Muscle of leg (tissue), 3 donors: ENCODE measurements at regions not wholly inside any gene's neighbourhood (a gene's known extent, or its start where the extent isn't known, plus 50 kb on each side); places are given as distances from the start of the nearest gene placed in this dataset.

Experiments
- DNase-seq: peaks from one replicate; pipeline ENCODE4 v3.0.0; 2013
- H3K27ac ChIP-seq: one replicate; pipeline ENCODE4 v1.5.1; 2013; ENCODE audit warnings: mild to moderate bottlenecking, low read length, control low read depth
- H3K27me3 ChIP-seq: one replicate; pipeline ENCODE4 v1.6.1; 2013; ENCODE audit warnings: low read length; ENCODE audit not compliant: control insufficient read depth, insufficient read depth
- H3K36me3 ChIP-seq: one replicate; pipeline ENCODE4 v1.6.1; 2013; ENCODE audit warnings: low read length; ENCODE audit not compliant: control insufficient read depth, insufficient read depth
- H3K4me1 ChIP-seq: one replicate; pipeline ENCODE4 v1.6.1; 2013; ENCODE audit warnings: low read length; ENCODE audit not compliant: control insufficient read depth, insufficient read depth
- H3K4me3 ChIP-seq: one replicate; pipeline ENCODE4 v1.5.1; 2013; ENCODE audit warnings: low read length, control low read depth
- H3K9me3 ChIP-seq: replicated peaks from 2 replicates; pipeline ENCODE4 v1.6.1; 2013; ENCODE audit warnings: low read depth, low read length; ENCODE audit not compliant: control insufficient read depth
- WGBS: methylation state at CpG from one replicate; pipeline ENCODE4 v1.1.5; 2013; ENCODE audit warnings: missing lambda C conversion rate; ENCODE audit not compliant: insufficient coverage; 5-methylcytosine and 5-hydroxymethylcytosine counted together

DNA sequence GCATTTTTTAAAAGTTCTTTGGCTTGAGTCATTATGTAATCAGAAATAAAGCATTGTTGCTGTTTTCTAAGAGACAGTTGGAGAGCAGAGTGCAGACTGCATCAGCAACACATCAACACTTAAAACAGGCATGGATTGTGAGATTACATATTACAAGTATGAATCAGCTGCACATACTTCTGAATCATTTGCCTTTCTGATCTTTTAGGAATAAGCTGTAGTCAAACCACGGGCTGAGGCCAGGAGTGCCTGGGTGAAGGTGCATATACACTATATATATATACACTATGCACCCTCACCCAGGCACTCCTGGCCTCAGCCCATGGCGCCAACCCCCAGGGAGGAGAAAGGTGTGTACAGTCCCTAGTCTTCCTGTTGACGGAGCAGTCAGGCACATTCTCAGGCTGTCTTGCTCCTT, 52.4 kb upstream of the DLX6 start:
- DNase-seq = no peak
- no peaks in the 10 kb centered on the region for H3K36me3 ChIP-seq
- no peak overlapping the region for H3K4me3 ChIP-seq
- H3K27me3 ChIP-seq = no peaks in the 10 kb centered on the region
- H3K9me3 ChIP-seq = no peaks in the 10 kb centered on the region
- no peak overlapping the region for H3K27ac ChIP-seq
- 79% methylated on average over 2 of the region's 3 CpGs for WGBS
- H3K4me1 ChIP-seq = no peaks in the 10 kb centered on the region

DNA sequence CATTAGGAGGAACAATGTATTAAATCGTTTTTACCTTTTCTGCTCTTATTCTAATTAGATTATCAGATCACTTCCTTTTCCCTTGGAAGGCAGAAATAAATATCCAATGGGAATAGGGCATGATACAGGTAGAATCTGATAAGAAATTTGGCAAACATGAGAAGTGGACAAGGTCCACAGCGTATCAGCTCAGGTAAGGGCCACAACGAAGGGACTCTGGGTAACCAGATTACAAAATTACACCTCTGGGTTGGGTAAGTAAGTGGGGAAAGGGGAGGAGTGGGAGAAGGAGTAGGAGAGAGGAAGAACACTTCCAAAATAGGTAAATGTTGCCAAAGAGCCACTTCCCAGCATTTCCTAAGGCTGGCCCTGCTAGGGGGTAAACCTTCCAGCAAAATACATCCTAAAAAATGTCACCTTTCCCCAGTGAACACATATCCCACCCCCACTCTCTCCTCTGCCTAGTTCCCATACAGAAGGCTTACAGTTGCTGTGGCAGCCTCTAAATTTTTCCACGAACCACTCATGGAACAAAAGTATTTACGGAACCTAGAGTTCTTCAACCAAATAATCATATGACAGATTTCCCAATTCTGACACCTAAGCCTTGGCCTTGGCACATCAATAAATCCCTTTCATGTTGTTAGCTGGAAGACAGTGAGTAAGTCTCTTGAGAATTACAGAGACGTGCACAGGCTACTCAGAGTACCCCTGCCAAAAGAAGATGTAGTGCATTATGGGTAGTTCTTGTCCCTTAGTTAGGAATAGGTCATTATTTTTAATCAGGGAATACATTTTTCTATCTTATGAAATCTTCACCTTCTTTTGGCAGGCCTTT, 51.5 kb upstream of the DLX6 start:
- Histone ChIP-seq H3K9me3 (no peaks in the 10 kb centered on the region), H3K27me3 (no peaks in the 10 kb centered on the region), H3K4me3 (no peak overlapping the region), H3K4me1 (no peaks in the 10 kb centered on the region), H3K36me3 (no peaks in the 10 kb centered on the region), H3K27ac (no peak overlapping the region)
- no peak for DNase-seq
- 70% methylated on average over 3 of the region's 6 CpGs for WGBS
